Gastroesophageal sphincter (tissue), 3 donors: ENCODE measurements at regions not wholly inside any gene's neighbourhood (a gene's known extent, or its start where the extent isn't known, plus 50 kb on each side); places are given as distances from the start of the nearest gene placed in this dataset.

ENCODE experiments used
- CTCF ChIP-seq, 4 experiments: fragments of 200-600 bp in 2 of 4; fragments of 450-650 bp in 2 of 4; sonication (generic) in 1 of 4; IDR thresholded peaks; one replicate each; pipeline ENCODE4 v1.5.1; 2017 to 2019; ENCODE audit warnings: antibody characterized with exemption in 4 of 4, mild to moderate bottlenecking in 2 of 4, moderate library complexity in 2 of 4
- EP300 ChIP-seq: sonication (generic); formaldehyde crosslinking; IDR thresholded peaks from one replicate; pipeline ENCODE4 v1.6.1; 2017; ENCODE audit warnings: antibody characterized with exemption, mild to moderate bottlenecking
- POLR2A ChIP-seq, 2 donors: fragments of 450-650 bp; IDR thresholded peaks; one replicate each; pipeline ENCODE4 v1.6.1; 2017; ENCODE audit warnings: antibody characterized with exemption in 2 of 2, mild to moderate bottlenecking in 2 of 2, moderate library complexity in 1 of 2
- POLR2AphosphoS5 ChIP-seq: sonication (generic); formaldehyde crosslinking; IDR thresholded peaks from one replicate; pipeline ENCODE4 v1.6.1; 2017; ENCODE audit warnings: antibody characterized with exemption

- TF ChIP-seq CTCF (IDR thresholded peaks at IDR 0.05) = no peak
- no peak for TF ChIP-seq POLR2A (IDR thresholded peaks at IDR 0.05)
- no peak for TF ChIP-seq POLR2AphosphoS5
- TF ChIP-seq EP300 = no peak
These were observed 116.1 kb upstream of the GPC1 start for GRCh38 chr2:240319221-240319854.
